ENCODE measurements at regions not wholly inside any gene's neighbourhood (a gene's known extent, or its start where the extent isn't known, plus 50 kb on each side); places are given as distances from the start of the nearest gene placed in this dataset.
A peak's percentile ranks its signal among the peaks of the same experiment; 100 is the strongest.

DNA sequence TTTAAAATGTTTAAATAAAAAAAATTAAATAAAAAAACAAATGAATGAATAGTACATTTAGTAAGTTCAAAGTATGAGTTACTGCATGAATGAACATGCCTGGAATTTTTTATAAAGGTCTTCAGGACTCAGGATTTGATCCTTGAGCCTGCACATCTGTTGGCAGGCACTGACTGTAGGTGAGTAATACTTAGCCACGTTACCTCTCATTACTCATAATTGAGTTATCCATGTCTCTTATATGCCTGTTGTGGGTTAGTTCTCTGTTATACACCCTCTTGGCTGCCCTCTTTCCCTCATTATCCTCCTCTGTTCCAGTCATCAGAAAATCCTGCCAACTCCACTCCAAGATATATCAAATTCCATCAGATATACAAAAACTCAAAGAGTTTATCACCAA, 276.0 kb downstream of the FBXW7 start:
- CTCF ChIA-PET, result no interaction called here
- POLR2A ChIA-PET, result no interaction called here
- Histone ChIP-seq H3K27ac (ENCODE audit: extremely low read depth, low read depth, low read length) (no peak overlapping the region), H3K4me1 (ENCODE audit: control insufficient read depth, insufficient read depth, low read length) (no peaks in the 10 kb centered on the region; the same call in 1 of the 2 replicates), H3K4me3 (ENCODE audit: low read depth, low read length) (no peak overlapping the region), H3K36me3 (ENCODE audit: control insufficient read depth in 2 of 2, insufficient read depth in 1 of 2, low read length in 2 of 2) (no peaks in the 10 kb centered on the region), H3K9me3 (ENCODE audit: control insufficient read depth, insufficient read depth, low read depth, low read length) (no peaks in the 10 kb centered on the region)
- no peak for TF ChIP-seq ZNF677 (tag by site-specific recombination; IDR thresholded peaks at IDR 0.05)

DNA sequence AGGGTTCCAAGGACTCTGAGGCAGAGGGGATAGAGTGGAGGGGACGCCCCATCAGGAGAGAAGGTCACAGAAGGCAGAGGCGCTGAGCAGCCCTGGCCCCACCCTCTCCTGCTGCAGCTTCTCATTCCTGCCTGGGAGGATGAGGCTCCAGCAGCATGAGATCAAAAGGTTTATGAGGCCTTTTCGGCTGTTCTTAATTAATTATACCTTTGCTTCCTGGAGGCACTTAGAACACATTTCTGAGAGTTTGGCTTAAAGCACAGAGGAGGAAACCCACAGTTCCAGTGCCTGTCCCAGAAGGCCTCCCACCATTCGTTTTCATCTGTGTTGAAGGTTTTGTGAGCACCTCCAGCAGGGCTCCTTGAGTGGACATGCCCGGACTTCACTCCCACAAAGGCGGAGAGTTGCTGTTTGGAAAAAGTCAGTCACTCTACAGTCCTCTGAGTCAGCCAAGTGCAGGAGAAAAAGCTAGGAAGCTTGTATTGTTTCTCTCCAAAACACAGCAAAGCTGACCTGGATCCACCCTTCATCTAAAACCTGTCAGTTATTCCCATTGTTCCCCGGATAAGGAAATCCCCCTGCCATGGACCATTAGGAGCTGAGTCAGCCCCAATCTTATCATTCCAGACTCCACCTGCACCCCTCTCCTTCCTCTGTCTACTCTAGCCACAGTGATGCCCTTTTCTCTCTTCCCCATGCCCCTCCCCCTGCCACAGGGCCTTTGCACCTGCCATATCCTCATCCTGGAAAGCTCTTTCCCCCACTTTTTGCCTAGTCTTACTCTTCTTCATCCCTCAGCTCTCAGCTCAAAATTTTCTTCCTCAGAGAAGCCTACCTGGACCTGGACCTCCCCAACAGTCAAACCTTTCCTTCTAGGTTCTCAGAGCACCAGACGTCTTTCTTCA, 276.8 kb downstream of the FBXW7 start:
- no peak for TF ChIP-seq YY1 (tag by site-specific recombination; IDR thresholded peaks at IDR 0.05)
- TF ChIP-seq, protein P1, sequence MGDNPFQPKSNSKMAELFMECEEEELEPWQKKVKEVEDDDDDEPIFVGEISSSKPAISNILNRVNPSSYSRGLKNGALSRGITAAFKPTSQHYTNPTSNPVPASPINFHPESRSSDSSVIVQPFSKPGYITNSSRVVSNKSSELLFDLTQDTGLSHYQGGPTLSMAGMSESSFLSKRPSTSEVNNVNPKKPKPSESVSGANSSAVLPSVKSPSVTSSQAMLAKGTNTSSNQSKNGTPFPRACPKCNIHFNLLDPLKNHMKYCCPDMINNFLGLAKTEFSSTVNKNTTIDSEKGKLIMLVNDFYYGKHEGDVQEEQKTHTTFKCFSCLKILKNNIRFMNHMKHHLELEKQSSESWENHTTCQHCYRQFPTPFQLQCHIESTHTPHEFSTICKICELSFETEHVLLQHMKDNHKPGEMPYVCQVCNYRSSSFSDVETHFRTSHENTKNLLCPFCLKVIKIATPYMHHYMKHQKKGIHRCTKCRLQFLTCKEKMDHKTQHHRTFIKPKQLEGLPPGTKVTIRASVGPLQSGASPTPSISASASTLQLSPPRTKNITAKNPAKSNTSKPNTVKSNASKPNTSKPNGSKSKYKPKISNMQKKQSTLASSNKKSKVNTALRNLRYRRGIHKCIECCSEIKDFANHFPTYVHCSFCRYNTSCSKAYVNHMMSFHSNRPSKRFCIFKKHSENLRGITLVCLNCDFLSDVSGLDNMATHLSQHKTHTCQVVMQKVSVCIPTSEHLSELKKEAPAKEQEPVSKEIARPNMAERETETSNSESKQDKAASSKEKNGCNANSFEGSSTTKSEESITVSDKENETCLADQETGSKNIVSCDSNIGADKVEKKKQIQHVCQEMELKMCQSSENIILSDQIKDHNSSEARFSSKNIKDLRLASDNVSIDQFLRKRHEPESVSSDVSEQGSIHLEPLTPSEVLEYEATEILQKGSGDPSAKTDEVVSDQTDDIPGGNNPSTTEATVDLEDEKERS (tag by site-specific recombination; IDR thresholded peaks at IDR 0.05), result 0 out of 2 replicates have a peak, but pooled peaks have one; percentile 13
- TF ChIP-seq ZNF660 (tag by site-specific recombination; IDR thresholded peaks at IDR 0.05), result 0 out of 2 replicates have a peak, but pooled peaks have one; percentile 14
- TF ChIP-seq ZSCAN16 (tag by site-specific recombination; IDR thresholded peaks at IDR 0.05), result peak; percentile 59; the same call in 1 of the 2 replicates
- no peak for TF ChIP-seq ZNF830 (tag by site-specific recombination; IDR thresholded peaks at IDR 0.05; ENCODE audit: low read depth)
- TF ChIP-seq ZNF549 (tag by site-specific recombination; IDR thresholded peaks at IDR 0.05), result no peak
- no peak for TF ChIP-seq ZNF654 (tag by site-specific recombination; IDR thresholded peaks at IDR 0.05; ENCODE audit: low read depth)
- peak; percentile 63 for TF ChIP-seq SP7 (tag by site-specific recombination; IDR thresholded peaks at IDR 0.05)
- TF ChIP-seq ZNF623 (tag by site-specific recombination; IDR thresholded peaks at IDR 0.05), result peak; percentile 95
- no peak for TF ChIP-seq ZNF37A (tag by site-specific recombination; IDR thresholded peaks at IDR 0.05)
- TF ChIP-seq, protein P2, sequence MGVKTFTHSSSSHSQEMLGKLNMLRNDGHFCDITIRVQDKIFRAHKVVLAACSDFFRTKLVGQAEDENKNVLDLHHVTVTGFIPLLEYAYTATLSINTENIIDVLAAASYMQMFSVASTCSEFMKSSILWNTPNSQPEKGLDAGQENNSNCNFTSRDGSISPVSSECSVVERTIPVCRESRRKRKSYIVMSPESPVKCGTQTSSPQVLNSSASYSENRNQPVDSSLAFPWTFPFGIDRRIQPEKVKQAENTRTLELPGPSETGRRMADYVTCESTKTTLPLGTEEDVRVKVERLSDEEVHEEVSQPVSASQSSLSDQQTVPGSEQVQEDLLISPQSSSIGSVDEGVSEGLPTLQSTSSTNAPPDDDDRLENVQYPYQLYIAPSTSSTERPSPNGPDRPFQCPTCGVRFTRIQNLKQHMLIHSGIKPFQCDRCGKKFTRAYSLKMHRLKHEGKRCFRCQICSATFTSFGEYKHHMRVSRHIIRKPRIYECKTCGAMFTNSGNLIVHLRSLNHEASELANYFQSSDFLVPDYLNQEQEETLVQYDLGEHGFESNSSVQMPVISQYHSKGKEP (tag by site-specific recombination; IDR thresholded peaks at IDR 0.05), result no peak
- POLR2A ChIA-PET, result no interaction called here
- no peaks in the 10 kb centered on the region for H3K9me3 ChIP-seq (ENCODE audit: control insufficient read depth, insufficient read depth, low read depth, low read length)
- CTCF ChIA-PET, result no interaction called here
- H3K4me1 ChIP-seq (ENCODE audit: control insufficient read depth, insufficient read depth, low read length), result no peaks in the 10 kb centered on the region; the same call in 1 of the 2 replicates
- H3K4me3 ChIP-seq (ENCODE audit: low read depth, low read length), result no peak overlapping the region
- no peaks in the 10 kb centered on the region for H3K36me3 ChIP-seq (ENCODE audit: control insufficient read depth in 2 of 2, insufficient read depth in 1 of 2, low read length in 2 of 2)
- H3K27ac ChIP-seq (ENCODE audit: extremely low read depth, low read depth, low read length), result peak overlapping the region; percentile 40; the same call in 1 of the 2 replicates

DNA sequence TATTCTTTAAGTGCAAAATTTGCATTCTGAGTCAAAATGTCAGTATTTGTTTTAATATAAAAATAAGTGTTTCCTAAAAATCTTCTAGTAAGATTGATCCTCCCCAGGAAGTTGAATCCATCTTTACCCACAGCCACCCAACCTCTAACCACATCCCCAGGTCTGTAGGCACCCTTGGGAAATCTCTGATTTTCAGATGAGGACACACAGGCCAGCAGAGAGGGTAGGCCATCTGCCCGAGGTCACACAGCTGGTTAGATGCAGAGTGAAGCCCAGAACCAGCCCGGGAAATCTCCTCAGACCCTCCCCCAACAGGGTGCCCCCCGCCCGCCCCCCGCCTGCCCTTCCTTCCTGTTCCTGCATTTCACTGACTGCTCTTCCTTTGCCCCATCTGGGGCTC, 277.5 kb downstream of the FBXW7 start:
- Histone ChIP-seq H3K4me1 (ENCODE audit: control insufficient read depth, insufficient read depth, low read length) (no peaks in the 10 kb centered on the region; the same call in 1 of the 2 replicates), H3K36me3 (ENCODE audit: control insufficient read depth in 2 of 2, insufficient read depth in 1 of 2, low read length in 2 of 2) (no peaks in the 10 kb centered on the region), H3K9me3 (ENCODE audit: control insufficient read depth, insufficient read depth, low read depth, low read length) (no peaks in the 10 kb centered on the region), H3K4me3 (ENCODE audit: low read depth, low read length) (no peak overlapping the region), H3K27ac (ENCODE audit: extremely low read depth, low read depth, low read length) (no peak overlapping the region)
- ChIA-PET POLR2A (no interaction called here), CTCF (interaction anchor here (0.7 kb wide), 1 partner anchor 954 kb away, joined by 4 read pairs; no protein-coding TSS in a partner anchor)
- TF ChIP-seq ZNF112 (tag by site-specific recombination; IDR thresholded peaks at IDR 0.05), result no peak
- TF ChIP-seq MZF1 (tag by site-specific recombination; IDR thresholded peaks at IDR 0.05; ENCODE audit: borderline replicate concordance), result no peak
- no peak for TF ChIP-seq ZNF155 (tag by site-specific recombination; IDR thresholded peaks at IDR 0.05)
- no peak for TF ChIP-seq ZNF341 (tag by site-specific recombination; IDR thresholded peaks at IDR 0.05; ENCODE audit: low read depth)
- TF ChIP-seq HIC1 (tag by site-specific recombination; IDR thresholded peaks at IDR 0.05), result no peak
- no peak for TF ChIP-seq ZXDB (tag by site-specific recombination; IDR thresholded peaks at IDR 0.05)
